Cardiac muscle cell (in vitro differentiated cells and primary cell): ENCODE measurements at regions not wholly inside any gene's neighbourhood (a gene's known extent, or its start where the extent isn't known, plus 50 kb on each side); places are given as distances from the start of the nearest gene placed in this dataset.

Source experiments
- DNase-seq, 2 donors: peaks; one replicate each; pipeline versions ENCODE4 v3.0.0 to v3.0.0-alpha.2; 2010 to 2017; ENCODE audit warnings: low read depth in 1 of 2, low spot score in 1 of 2
- H3K27ac ChIP-seq: fragments of 200-600 bp; sonication (generic); 2 replicates; pipeline ENCODE4 v1.5.1; 2016
- H3K27me3 ChIP-seq: fragments of 200-600 bp; sonication (generic); 2 replicates; pipeline ENCODE4 v1.6.0; 2016; ENCODE audit warnings: control low read depth
- H3K36me3 ChIP-seq: fragments of 200-600 bp; sonication (generic); 2 replicates; pipeline ENCODE4 v1.5.1; 2016; ENCODE audit warnings: control low read depth
- H3K4me1 ChIP-seq: fragments of 200-600 bp; sonication (generic); 2 replicates; pipeline ENCODE4 v1.8.1; 2017; ENCODE audit warnings: low read depth, mild to moderate bottlenecking, mixed run types
- H3K4me3 ChIP-seq: fragments of 200-600 bp; sonication (generic); 2 replicates; pipeline ENCODE4 v1.5.1; 2016; ENCODE audit warnings: mild to moderate bottlenecking
- H3K9me3 ChIP-seq: fragments of 200-600 bp; sonication (generic); 2 replicates; pipeline ENCODE4 v1.5.1; 2017; ENCODE audit warnings: low read depth, mild to moderate bottlenecking, control low read depth
- TF ChIP-seq, protein P1 (sequence below): IDR thresholded peaks from 2 replicates; pipeline ENCODE4 v1.5.1; 2012; ENCODE audit warnings: low read depth, mild to moderate bottlenecking, low read length

DNA sequence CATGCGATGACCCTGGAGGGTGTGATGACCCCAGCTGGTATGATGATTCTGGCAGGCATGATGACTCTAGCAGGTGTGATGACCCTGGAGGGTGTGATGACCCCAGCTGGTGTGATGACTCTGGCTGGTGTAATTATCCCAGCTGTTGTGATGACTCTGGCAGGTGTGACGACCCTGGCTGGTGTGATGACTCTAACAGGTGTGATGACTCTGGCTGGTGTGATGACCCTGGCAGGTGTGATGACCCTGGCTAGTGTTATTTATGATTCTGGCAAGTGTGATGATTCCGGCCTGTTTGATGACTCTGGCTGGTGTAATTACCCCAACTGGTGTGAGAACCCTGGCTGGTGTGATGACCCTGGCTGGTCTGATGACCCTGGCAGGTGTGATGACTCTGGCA is 427.2 kb downstream of the QKI start:
- no peaks in the 10 kb centered on the region for H3K36me3 ChIP-seq
- DNase-seq = no peak
- no peak overlapping the region for H3K4me3 ChIP-seq
- TF ChIP-seq, protein P1, sequence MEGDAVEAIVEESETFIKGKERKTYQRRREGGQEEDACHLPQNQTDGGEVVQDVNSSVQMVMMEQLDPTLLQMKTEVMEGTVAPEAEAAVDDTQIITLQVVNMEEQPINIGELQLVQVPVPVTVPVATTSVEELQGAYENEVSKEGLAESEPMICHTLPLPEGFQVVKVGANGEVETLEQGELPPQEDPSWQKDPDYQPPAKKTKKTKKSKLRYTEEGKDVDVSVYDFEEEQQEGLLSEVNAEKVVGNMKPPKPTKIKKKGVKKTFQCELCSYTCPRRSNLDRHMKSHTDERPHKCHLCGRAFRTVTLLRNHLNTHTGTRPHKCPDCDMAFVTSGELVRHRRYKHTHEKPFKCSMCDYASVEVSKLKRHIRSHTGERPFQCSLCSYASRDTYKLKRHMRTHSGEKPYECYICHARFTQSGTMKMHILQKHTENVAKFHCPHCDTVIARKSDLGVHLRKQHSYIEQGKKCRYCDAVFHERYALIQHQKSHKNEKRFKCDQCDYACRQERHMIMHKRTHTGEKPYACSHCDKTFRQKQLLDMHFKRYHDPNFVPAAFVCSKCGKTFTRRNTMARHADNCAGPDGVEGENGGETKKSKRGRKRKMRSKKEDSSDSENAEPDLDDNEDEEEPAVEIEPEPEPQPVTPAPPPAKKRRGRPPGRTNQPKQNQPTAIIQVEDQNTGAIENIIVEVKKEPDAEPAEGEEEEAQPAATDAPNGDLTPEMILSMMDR = no peak
- H3K27me3 ChIP-seq = no peaks in the 10 kb centered on the region
- H3K27ac ChIP-seq = no peak overlapping the region
- no peaks in the 10 kb centered on the region for H3K4me1 ChIP-seq
- no peaks in the 10 kb centered on the region for H3K9me3 ChIP-seq

DNA sequence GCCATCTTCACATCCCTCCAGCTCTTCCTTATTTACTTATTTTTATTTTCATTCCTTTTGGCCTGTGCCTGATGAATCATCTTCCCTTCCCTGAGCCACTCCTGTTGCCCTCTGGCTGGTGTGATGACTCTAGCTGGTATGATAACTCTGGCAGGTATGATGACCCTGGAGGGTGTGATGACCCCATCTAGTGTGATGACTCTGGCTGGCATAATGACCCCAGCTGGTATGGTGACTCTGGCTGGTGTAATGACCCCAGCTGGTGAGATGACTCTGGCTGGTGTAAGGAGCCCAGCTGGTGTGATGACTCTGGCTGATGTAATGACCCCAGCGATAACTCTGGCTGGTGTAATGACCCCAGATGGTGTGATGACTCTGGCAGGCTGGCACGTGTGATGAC is 426.8 kb downstream of the QKI start:
- no peak for DNase-seq
- Histone ChIP-seq H3K36me3 (no peaks in the 10 kb centered on the region), H3K27ac (no peak overlapping the region), H3K4me1 (no peaks in the 10 kb centered on the region), H3K9me3 (no peaks in the 10 kb centered on the region), H3K4me3 (no peak overlapping the region), H3K27me3 (no peaks in the 10 kb centered on the region)
- TF ChIP-seq, protein P1 = no peak

DNA sequence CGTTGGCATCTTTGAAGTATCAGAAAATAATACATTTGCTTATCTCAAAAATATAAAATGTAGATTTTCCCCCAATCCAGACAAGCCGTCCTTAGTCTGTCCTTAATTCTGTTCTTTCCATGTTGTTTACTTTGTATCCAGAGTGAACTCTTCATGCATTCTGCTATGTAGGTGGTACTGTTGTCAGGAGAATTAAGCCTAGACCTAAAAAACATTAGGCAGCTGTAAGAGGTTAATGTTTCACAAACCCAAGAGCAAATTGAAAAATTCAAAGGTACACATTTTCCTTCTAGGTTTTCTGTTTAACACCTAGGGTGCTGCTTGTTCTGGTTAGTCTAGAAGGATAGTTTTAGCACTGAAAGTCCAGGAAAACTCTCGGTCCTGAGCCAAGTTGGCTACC is 426.4 kb downstream of the QKI start:
- Histone ChIP-seq H3K36me3 (no peaks in the 10 kb centered on the region), H3K4me3 (no peak overlapping the region), H3K4me1 (no peaks in the 10 kb centered on the region), H3K27me3 (no peaks in the 10 kb centered on the region), H3K9me3 (no peaks in the 10 kb centered on the region), H3K27ac (no peak overlapping the region)
- DNase-seq = no peak
- TF ChIP-seq, protein P1 = no peak

DNA sequence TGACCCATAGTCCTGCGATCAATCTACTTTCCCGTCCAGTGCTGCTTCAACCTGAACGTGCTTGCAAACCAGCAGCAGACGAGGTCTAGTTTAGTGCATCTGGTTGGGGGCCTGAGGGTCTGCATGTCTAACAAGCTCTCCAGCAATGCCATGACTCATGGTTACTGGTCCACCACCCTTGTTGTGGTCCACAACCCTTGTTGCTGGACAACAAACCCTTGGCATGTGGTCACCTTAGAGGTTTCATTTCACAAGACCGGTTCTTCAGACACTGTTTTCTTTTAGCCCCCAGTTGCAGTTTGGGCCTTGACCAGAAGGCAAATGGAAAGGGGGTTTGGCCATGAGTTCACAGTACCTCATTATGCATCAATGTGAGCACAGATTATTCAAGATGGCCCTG is 424.8 kb downstream of the QKI start:
- no peaks in the 10 kb centered on the region for H3K9me3 ChIP-seq
- H3K36me3 ChIP-seq = no peaks in the 10 kb centered on the region
- no peak overlapping the region for H3K4me3 ChIP-seq
- no peaks in the 10 kb centered on the region for H3K4me1 ChIP-seq
- H3K27ac ChIP-seq = no peak overlapping the region
- H3K27me3 ChIP-seq = no peaks in the 10 kb centered on the region
- TF ChIP-seq, protein P1 = no peak
- no peak for DNase-seq

- Histone ChIP-seq H3K27ac (no peak overlapping the region), H3K4me1 (no peaks in the 10 kb centered on the region), H3K4me3 (no peak overlapping the region), H3K9me3 (no peaks in the 10 kb centered on the region), H3K36me3 (no peaks in the 10 kb centered on the region), H3K27me3 (no peaks in the 10 kb centered on the region)
- DNase-seq = peak in 1 of 2 donors; percentile 12
- TF ChIP-seq, protein P1 = no peak
Measured at GRCh38 chr6:163837691-163838431, 423.3 kb downstream of the QKI start.
